Activated CD8-positive, alpha-beta T cell treated with anti-CD3 and anti-CD28 coated beads, Interleukin-2, amount 10 ng/mL, durations not matched to agents 7 days and 5 days (primary cell): ENCODE measurements at regions not wholly inside any gene's neighbourhood (a gene's known extent, or its start where the extent isn't known, plus 50 kb on each side); places are given as distances from the start of the nearest gene placed in this dataset.
"Not testable (repeated sequence)": the region's sequence is repeated elsewhere in the genome, so short reads cannot be mapped to it uniquely, and the experiment has no call there.

Source experiments
- ATAC-seq: fragments of 150-1000 bp; cut with Tn5 transposase; one replicate; pipeline ENCODE4 v1.10.0; 2021; ENCODE audit warnings: moderate library complexity
- CTCF ChIA-PET: fragments of 350-600 bp; sonication (Branson Sonifier 250); formaldehyde crosslinking; loops from one replicate; lab custom pipeline; 2021; ENCODE audit warnings: antibody characterized with exemption; lab: Charles Lee
- POLR2A ChIA-PET: fragments of 350-600 bp; sonication (Branson Sonifier 250); formaldehyde crosslinking; loops from one replicate; lab custom pipeline; 2021; ENCODE audit warnings: antibody characterized with exemption; lab: Charles Lee
- DNase-seq: peaks from one replicate; pipeline ENCODE4 v3.0.0-alpha.2; 2020
- H3K27ac Mint-ChIP-seq: one replicate; pipeline ENCODE4 v1.8.0; 2021; ENCODE audit warnings: mild to moderate bottlenecking, mixed read lengths
- H3K27me3 Mint-ChIP-seq: one replicate; pipeline ENCODE4 v1.8.0; 2021; ENCODE audit warnings: low read depth, mixed read lengths
- H3K36me3 Mint-ChIP-seq: one replicate; pipeline ENCODE4 v1.8.0; 2021; ENCODE audit warnings: low read depth, mixed read lengths
- H3K4me1 Mint-ChIP-seq: one replicate; pipeline ENCODE4 v1.8.0; 2021; ENCODE audit warnings: low read depth, mixed read lengths
- H3K4me3 Mint-ChIP-seq: one replicate; pipeline ENCODE4 v1.8.0; 2021; ENCODE audit warnings: mild to moderate bottlenecking, mixed read lengths
- H3K9me3 Mint-ChIP-seq: one replicate; pipeline ENCODE4 v1.8.0; 2022; ENCODE audit warnings: mixed read lengths; ENCODE audit not compliant: insufficient read depth

- Mint-ChIP-seq H3K9me3 (no peaks in the 10 kb centered on the region), H3K4me1 (no peaks in the 10 kb centered on the region), H3K36me3 (no peaks in the 10 kb centered on the region), H3K4me3 (no peak overlapping the region), H3K27ac (no peak overlapping the region), H3K27me3 (peaks cover 3% of the 10 kb centered on the region)
- ATAC-seq = no peak
- POLR2A ChIA-PET = interaction anchor here (0.6 kb wide), 1 partner anchor 482 kb away, joined by 3 read pairs; no protein-coding TSS in a partner anchor
- DNase-seq = no peak
- CTCF ChIA-PET = no interaction called here
These were observed 103.5 kb upstream of the C9orf72 start for GRCh38 chr9:27676827-27677226.

- no peak for DNase-seq
- no peaks in the 10 kb centered on the region for H3K27me3 Mint-ChIP-seq
- ChIA-PET POLR2A (no interaction called here), CTCF (no interaction called here)
- no peak overlapping the region for H3K4me3 Mint-ChIP-seq
- no peaks in the 10 kb centered on the region for H3K36me3 Mint-ChIP-seq
- no peaks in the 10 kb centered on the region for H3K9me3 Mint-ChIP-seq
- H3K27ac Mint-ChIP-seq = no peak overlapping the region
- no peak for ATAC-seq
- no peaks in the 10 kb centered on the region for H3K4me1 Mint-ChIP-seq
These were observed 106.1 kb upstream of the C9orf72 start for GRCh38 chr9:27679338-27679737.

GRCh38 chr9:27683181-27683580 lies 109.9 kb upstream of the C9orf72 start:
- H3K27me3 Mint-ChIP-seq = no peaks in the 10 kb centered on the region
- ChIA-PET CTCF (interaction anchor here (1.1 kb wide), 1 partner anchor 9 kb away, joined by 3 read pairs; no protein-coding TSS in a partner anchor), POLR2A (no interaction called here)
- ATAC-seq (no peak), DNase-seq (no peak)
- no peaks in the 10 kb centered on the region for H3K4me1 Mint-ChIP-seq
- no peaks in the 10 kb centered on the region for H3K9me3 Mint-ChIP-seq
- H3K4me3 Mint-ChIP-seq = no peak overlapping the region
- H3K36me3 Mint-ChIP-seq = no peaks in the 10 kb centered on the region
- no peak overlapping the region for H3K27ac Mint-ChIP-seq

GRCh38 chr9:27688954-27689353 lies 115.7 kb upstream of the C9orf72 start:
- no peak for ATAC-seq

GRCh38 chr9:27690816-27691215 lies 117.5 kb upstream of the C9orf72 start:
- DNase-seq, CTCF ChIA-PET, H3K9me3 Mint-ChIP-seq, ATAC-seq, H3K27me3 Mint-ChIP-seq, H3K36me3 Mint-ChIP-seq, POLR2A ChIA-PET, H3K27ac Mint-ChIP-seq, H3K4me3 Mint-ChIP-seq, H3K4me1 Mint-ChIP-seq: not testable (repeated sequence)

More at GRCh38 chr9:27688954-27689353, 115.7 kb upstream of the C9orf72 start:
- no peaks in the 10 kb centered on the region for H3K27me3 Mint-ChIP-seq
- no peak for DNase-seq
- H3K27ac Mint-ChIP-seq = no peak overlapping the region
- POLR2A ChIA-PET = no interaction called here
- CTCF ChIA-PET = no interaction called here
- H3K4me3 Mint-ChIP-seq = no peak overlapping the region
- H3K36me3 Mint-ChIP-seq = no peaks in the 10 kb centered on the region
- no peaks in the 10 kb centered on the region for H3K9me3 Mint-ChIP-seq
- no peaks in the 10 kb centered on the region for H3K4me1 Mint-ChIP-seq

- no peak for DNase-seq
- ATAC-seq = no peak
- Mint-ChIP-seq H3K27ac (no peak overlapping the region), H3K27me3 (no peaks in the 10 kb centered on the region), H3K4me3 (no peak overlapping the region), H3K36me3 (no peaks in the 10 kb centered on the region), H3K9me3 (no peaks in the 10 kb centered on the region), H3K4me1 (no peaks in the 10 kb centered on the region)
- POLR2A ChIA-PET = no interaction called here
- CTCF ChIA-PET = no interaction called here
These were observed 126.3 kb upstream of the C9orf72 start for GRCh38 chr9:27699621-27700020.

- no peak overlapping the region for H3K4me3 Mint-ChIP-seq
- H3K27ac Mint-ChIP-seq = no peak overlapping the region
- no peaks in the 10 kb centered on the region for H3K36me3 Mint-ChIP-seq
- no peak for ATAC-seq
- no peaks in the 10 kb centered on the region for H3K27me3 Mint-ChIP-seq
- no peaks in the 10 kb centered on the region for H3K4me1 Mint-ChIP-seq
- ChIA-PET POLR2A (no interaction called here), CTCF (no interaction called here)
- no peak for DNase-seq
- H3K9me3 Mint-ChIP-seq = no peaks in the 10 kb centered on the region
These were observed 127.7 kb upstream of the C9orf72 start for GRCh38 chr9:27701016-27701415.

GRCh38 chr9:27701587-27701986 lies 128.3 kb upstream of the C9orf72 start:
- ATAC-seq = no peak

GRCh38 chr9:27703216-27703980 lies 130.1 kb upstream of the C9orf72 start:
- ATAC-seq (no peak), DNase-seq (no peak)
- no peaks in the 10 kb centered on the region for H3K36me3 Mint-ChIP-seq
- CTCF ChIA-PET = no interaction called here
- H3K27ac Mint-ChIP-seq = no peak overlapping the region
- no peaks in the 10 kb centered on the region for H3K9me3 Mint-ChIP-seq
- H3K27me3 Mint-ChIP-seq = no peaks in the 10 kb centered on the region
- H3K4me3 Mint-ChIP-seq = no peak overlapping the region
- no peaks in the 10 kb centered on the region for H3K4me1 Mint-ChIP-seq
- POLR2A ChIA-PET = no interaction called here

More at GRCh38 chr9:27701587-27701986, 128.3 kb upstream of the C9orf72 start:
- Mint-ChIP-seq H3K36me3 (no peaks in the 10 kb centered on the region), H3K9me3 (no peaks in the 10 kb centered on the region), H3K27me3 (no peaks in the 10 kb centered on the region), H3K27ac (no peak overlapping the region), H3K4me3 (no peak overlapping the region), H3K4me1 (no peaks in the 10 kb centered on the region)
- CTCF ChIA-PET = no interaction called here
- POLR2A ChIA-PET = no interaction called here
- no peak for DNase-seq

- CTCF ChIA-PET = no interaction called here
- POLR2A ChIA-PET = no interaction called here
- DNase-seq (no peak), ATAC-seq (no peak)
- no peak overlapping the region for H3K4me3 Mint-ChIP-seq
- H3K27ac Mint-ChIP-seq = no peak overlapping the region
- no peaks in the 10 kb centered on the region for H3K27me3 Mint-ChIP-seq
- no peaks in the 10 kb centered on the region for H3K4me1 Mint-ChIP-seq
- no peaks in the 10 kb centered on the region for H3K9me3 Mint-ChIP-seq
- no peaks in the 10 kb centered on the region for H3K36me3 Mint-ChIP-seq
These were observed 138.0 kb upstream of the C9orf72 start for GRCh38 chr9:27711241-27711640.

- no peaks in the 10 kb centered on the region for H3K36me3 Mint-ChIP-seq
- no peaks in the 10 kb centered on the region for H3K4me1 Mint-ChIP-seq
- H3K27me3 Mint-ChIP-seq = no peaks in the 10 kb centered on the region
- POLR2A ChIA-PET = no interaction called here
- ATAC-seq = no peak
- no peaks in the 10 kb centered on the region for H3K9me3 Mint-ChIP-seq
- H3K4me3 Mint-ChIP-seq = no peak overlapping the region
- DNase-seq = no peak
- H3K27ac Mint-ChIP-seq = no peak overlapping the region
- CTCF ChIA-PET = no interaction called here
These were observed 139.5 kb upstream of the C9orf72 start for GRCh38 chr9:27712806-27713205.

GRCh38 chr9:27714388-27714787 lies 141.1 kb upstream of the C9orf72 start:
- ChIA-PET POLR2A (interaction anchor here (0.5 to 0.6 kb wide), 2 partner anchors 12 to 709 kb away, joined by 3 to 4 read pairs; partner anchors contain the start of gene LRRC19), CTCF (no interaction called here)
- Mint-ChIP-seq H3K27me3 (no peaks in the 10 kb centered on the region), H3K27ac (no peak overlapping the region), H3K4me1 (no peaks in the 10 kb centered on the region), H3K9me3 (no peaks in the 10 kb centered on the region), H3K36me3 (no peaks in the 10 kb centered on the region), H3K4me3 (no peak overlapping the region)
- ATAC-seq = no peak
- DNase-seq = no peak
